Stimulated activated CD4-positive, alpha-beta T cell treated with anti-CD3 and anti-CD28 coated beads, Interleukin-4, amount 100 ng/mL, for 48 hours (primary cell): ENCODE measurements at regions not wholly inside any gene's neighbourhood (a gene's known extent, or its start where the extent isn't known, plus 50 kb on each side); places are given as distances from the start of the nearest gene placed in this dataset.
"Not testable (repeated sequence)": the region's sequence is repeated elsewhere in the genome, so short reads cannot be mapped to it uniquely, and the experiment has no call there.

Experiments used
- DNase-seq, 2 donors: peaks; one replicate each; pipeline ENCODE4 v3.0.0-alpha.2; 2020; ENCODE audit warnings: low read depth in 2 of 2

DNA sequence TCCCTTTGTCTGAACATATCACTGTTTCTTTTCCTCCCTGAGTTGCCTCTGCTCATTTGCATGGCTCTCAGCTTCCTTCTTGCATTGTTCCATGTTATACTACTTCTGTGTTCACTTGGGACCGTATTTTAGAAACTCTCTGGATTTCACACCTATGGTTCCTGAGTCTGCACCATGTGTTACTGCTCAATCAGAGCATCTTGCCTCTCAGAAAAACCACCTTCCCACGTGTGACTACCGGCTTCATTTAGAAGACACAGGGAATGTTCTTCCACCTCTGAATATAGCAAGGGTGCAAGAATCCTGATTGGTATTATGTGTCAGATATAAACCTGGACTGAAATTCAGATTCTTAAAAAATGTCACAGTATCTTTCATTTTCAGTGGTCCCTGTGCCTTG lies 731.2 kb downstream of the TDRD15 start:
- DNase-seq = no peak

DNA sequence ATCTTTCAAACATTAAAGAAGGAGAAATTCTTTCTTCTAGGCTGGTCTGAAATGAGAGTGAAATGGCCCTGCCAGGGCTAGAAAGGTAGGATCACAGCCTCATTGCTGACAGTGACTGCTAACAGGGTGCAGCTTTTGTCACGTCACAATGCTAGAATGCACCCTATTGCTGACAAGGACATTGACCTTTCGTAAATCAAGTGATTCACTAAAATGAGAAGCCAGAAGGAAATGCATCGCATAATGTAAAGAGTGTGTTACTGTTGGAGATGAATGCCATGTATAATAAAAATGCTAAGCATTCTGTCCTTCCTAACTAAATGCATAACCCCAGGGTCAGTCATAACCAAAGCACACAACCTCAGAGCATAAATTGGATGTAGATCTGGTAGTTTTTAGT lies 732.9 kb downstream of the TDRD15 start:
- no peak for DNase-seq

DNA sequence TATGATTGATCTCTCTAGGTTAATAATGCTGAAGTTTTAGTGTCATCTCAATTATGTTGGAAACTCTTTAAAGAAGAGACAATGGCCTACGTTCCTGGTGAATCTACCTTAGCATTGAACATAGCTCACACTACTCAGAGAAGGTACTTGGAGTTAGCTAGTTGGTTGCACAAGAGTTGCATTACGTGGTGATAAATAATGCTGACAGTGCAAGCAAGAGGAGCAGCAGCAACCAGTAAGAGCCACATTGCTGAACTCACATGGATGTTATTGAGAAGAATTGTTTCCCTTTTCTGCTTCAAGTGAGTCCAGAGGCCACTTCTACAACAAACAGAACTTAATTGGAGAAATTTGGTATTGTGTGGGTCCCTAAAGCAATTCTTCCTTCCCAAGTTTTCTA lies 737.1 kb downstream of the TDRD15 start:
- no peak for DNase-seq

DNA sequence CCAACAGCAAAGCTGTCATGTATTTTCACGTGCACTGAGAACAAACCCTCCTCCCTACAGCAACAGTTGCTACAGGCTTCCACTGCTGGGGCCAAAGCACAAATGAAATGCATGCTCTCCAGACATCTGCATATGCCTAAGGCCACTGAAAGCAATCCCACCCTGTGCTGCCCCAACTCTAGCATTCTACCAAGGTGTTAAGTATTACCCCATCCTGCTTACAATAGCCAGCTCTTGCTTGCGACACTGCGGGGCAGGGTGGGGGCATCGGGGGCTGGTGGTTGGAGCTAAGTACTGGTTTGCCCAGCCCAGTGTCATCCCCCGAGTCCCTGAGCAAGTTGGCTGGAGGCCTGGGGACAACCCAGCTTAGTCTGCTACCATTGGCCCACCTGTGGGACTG lies 742.5 kb downstream of the TDRD15 start:
- DNase-seq = no peak

DNA sequence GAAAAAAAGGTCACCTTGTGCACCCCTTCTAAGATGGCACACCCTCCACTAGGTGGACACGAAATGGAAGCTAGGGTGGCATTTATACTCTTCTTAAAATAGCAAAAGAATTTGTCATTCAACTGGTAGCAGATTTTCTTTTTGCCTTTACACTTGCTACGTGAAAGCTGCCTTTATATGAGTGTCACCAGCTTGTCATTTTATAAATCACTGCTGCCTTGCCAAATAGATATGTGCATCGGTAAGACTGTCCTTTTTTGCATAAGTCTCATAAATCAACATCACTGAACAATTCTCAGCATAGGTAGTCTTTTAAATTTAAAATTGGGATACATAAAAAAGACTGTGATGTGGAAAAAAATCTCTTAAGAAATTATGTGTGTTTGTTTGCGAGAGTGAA lies 764.1 kb downstream of the TDRD15 start:
- no peak for DNase-seq

DNA sequence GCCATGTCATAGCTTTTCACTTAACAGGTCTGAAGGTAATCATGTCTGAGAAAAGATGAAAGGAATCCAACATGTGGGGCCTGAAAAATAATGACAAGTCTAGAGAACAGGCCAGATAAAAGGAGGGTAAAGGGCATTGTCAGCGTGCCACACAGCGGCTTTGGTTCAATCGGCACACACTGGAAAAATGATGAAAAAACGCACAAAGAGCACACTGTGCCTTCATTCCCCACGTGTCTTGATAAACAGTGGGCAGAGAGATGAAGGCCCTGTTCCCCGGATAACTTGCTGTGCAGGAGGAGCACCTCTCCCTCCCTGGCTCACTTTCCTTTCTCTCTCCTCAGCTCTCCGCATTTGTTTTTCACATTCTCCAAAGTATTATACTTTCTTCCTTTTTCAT lies 766.3 kb downstream of the TDRD15 start:
- DNase-seq = no peak

DNA sequence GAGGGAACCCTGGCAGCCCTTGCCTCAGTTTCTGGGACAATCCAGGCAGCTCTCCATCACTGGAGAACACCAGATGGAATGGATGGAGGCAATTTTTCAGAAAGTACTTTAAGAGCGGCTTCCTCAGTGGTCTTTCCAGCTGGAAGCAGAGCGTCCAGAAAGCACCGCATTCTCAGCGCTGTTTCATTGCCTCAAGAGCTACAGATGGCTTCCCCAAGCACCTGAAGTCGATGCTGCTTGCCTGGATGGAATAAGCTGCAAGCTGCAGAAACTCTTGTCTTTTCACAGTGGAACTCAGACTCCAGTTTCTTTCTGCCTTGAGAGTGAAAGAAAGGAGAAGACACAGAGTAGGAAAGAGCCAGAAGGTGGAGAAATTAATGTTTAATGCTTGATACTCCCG lies 766.9 kb downstream of the TDRD15 start:
- no peak for DNase-seq

DNA sequence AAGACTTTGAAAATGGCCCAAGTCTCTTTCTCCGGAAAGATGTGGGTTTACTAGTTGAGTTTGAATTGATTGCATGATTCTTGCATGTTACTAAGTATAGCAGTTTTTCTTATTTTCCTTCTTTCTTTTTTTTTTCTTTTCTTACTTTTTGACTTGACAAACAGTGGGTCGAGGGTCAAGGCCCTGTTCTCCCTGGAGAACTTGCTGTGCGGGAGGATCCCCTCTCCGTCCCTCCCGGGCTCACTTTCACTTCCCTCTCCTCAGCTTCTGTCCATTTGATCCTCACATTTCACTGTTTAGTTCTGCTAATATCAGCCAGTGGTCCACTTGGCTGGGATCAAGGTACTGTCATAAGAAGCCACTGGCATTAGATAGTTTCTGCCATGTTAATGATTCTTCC lies 767.4 kb downstream of the TDRD15 start:
- DNase-seq = no peak

DNA sequence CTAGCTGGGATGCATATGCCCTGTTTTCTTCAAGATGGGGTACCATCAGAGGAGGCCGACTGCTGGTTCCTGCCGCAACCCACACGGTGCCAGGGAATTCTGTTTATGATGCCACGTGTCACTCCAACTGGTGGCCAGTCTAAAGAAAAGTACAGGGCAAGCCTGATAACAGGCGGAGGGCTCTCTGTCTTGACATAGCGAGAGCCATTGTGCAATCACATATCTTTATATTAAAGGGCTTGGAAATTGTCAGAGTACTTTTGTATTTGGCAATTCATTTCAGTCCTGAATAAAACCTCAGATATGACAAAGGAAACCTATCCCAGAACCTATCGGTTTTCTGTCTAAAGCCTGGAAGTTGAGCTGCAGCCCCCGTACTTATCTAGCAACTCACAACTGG lies 768.4 kb downstream of the TDRD15 start:
- no peak for DNase-seq

DNA sequence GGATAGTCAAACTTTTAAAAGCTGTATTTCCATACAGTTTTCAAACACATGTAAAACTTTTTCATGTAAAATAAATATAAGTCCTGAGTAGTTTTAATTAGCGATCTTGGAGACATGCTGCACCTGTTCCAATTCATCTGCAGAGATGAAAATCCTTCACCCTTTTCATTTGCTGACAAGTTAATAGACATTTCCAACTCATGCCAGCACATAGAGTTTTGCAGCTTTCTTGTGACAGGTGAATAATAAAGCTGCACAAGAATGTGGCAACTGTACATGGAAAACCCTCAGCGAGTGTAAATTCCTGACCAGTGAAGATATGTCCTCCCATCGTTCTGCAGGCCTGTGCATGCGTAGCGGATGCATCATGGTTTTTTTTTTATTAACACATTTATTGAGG lies 771.4 kb downstream of the TDRD15 start:
- no peak for DNase-seq

DNA sequence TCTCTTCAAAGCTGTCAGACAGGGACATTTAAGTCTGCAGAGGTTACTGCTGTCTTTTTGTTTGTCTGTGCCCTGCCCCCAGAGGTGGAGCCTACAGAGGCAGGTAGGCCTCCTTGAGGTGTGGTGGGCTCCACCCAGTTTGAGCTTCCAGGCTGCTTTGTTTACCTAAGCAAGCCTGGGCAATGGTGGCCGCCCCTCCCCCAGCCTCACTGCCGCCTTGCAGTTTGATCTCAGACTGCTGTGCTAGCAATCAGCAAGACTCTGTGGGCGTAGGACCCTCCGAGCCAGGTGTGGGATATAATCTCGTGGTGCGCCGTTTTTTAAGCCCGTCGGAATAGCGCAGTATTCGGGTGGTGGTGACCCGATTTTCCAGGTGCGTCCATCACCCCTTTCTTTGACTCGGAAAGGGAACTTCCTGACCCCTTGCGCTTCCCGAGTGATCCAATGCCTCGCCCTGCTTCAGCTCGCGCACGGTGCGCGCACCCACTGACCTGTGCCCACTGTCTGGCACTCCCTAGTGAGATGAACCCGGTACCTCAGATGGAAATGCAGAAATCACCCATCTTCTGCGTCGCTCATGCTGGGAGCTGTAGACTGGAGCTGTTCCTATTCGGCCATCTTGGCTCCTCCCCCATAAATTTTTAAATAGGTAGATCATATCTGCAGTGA lies 785.1 kb downstream of the TDRD15 start:
- not testable (repeated sequence) for DNase-seq

DNA sequence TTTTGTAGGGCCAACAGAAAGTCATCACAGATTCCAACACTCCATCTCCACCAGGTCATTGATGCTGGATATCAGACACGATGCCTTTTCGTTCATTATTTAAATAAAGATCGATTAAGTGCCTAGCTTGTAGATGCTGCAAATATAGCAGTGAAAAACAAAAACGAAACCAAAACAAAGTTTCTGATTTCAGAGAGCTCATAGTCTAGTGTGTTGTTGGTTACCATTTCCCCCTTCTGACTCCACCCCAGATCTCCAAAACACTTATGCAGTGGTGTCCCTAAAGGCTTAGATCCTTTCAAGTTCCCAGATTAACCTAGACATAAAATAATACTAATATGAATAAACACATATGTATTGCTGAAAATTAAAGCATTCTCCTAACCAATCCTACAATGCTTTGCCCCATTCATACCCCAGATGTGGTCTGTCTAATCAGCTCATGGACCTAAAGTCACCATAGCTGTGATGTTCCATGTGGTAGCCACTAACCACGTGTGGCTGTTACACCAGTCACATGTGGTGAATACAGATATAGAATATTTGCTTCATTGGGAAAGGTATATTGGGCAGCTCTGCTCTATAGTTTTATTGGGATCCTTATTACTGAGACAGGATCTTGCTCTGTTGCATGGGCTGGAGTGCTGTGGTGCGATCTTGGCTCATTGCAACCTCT lies 787.2 kb downstream of the TDRD15 start:
- no peak for DNase-seq

DNA sequence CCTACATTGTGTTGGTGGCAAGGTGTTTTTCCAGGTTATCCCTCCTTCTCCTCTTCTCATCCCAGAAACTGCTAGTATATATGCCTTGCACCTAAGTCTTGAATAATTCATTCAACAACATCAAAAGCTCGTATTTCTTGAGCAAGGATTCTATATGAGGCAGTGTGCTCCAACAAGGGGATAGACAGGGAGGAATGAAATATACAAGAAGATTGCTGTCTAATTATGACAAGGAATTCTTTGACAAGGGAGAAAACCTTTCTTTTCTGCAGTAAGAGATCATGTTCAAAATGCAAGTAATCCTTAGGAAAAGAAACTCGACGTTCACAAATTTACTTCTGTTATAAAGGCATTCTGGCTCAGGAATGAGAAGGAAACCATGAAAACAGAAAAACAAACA lies 788.6 kb downstream of the TDRD15 start:
- no peak for DNase-seq

DNA sequence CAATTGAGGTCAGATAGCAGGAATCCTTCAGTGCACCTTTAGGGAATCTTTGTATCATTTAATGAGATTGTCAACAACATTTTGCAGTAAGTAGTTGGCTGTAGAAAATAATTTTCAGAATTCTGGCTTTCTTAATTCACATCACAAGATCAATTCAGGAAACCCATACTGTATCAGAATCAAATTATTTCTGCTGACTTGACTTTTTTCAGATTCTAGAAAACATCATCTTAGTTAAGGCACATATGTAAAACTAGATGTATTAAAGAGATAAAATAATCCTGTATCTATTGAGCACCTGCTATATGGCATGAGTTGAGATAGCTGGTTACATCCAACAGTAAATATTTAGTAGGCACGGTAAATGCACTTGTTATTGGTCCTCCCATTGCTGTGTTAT lies 791.4 kb downstream of the TDRD15 start:
- DNase-seq = no peak

DNA sequence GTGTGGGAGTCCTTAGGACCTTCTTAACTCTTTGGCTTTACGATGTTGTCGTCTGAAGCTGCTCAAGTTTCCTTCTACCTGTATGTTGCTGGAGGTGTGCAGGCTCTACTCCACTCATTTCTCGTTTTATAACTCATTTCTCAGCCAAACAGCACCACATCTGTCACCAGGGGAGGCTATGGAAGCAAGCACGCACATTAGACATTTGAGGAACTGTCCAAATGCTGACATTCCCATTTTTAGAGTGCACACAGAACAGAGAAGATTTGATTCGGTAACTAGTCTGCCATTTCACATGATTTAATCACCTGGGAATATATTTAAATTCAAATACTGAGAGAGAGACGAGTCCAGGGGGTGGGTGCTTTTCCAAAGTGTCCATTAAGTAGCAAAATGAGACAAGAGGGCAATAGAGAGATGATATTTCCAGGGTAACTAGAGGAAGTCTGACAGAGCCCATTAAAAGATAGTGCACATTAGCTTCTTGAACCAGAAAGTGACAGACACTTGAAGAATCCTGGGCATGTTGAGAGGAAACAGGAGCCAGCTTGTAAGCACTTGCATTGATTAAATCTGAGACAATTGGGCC lies 793.3 kb downstream of the TDRD15 start:
- DNase-seq = no peak

DNA sequence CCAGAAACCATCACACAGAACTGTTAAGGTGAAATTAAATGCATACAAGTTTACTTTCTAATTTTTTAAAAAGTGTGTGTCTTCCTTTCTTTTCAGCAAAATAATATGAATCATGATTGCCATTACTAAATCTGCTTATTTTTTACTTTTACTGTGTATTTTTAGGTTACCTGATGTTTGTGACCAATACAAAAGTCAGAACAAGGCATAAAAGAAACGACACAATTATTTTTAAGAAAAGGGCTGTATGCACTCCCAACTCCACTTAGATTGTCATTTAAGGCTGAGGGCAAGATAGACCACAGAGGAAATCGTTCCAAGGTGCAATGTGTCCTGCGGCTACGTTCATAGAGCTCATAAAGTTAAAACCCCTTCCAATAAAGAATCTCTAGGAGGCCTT lies 797.0 kb downstream of the TDRD15 start:
- DNase-seq = no peak

DNA sequence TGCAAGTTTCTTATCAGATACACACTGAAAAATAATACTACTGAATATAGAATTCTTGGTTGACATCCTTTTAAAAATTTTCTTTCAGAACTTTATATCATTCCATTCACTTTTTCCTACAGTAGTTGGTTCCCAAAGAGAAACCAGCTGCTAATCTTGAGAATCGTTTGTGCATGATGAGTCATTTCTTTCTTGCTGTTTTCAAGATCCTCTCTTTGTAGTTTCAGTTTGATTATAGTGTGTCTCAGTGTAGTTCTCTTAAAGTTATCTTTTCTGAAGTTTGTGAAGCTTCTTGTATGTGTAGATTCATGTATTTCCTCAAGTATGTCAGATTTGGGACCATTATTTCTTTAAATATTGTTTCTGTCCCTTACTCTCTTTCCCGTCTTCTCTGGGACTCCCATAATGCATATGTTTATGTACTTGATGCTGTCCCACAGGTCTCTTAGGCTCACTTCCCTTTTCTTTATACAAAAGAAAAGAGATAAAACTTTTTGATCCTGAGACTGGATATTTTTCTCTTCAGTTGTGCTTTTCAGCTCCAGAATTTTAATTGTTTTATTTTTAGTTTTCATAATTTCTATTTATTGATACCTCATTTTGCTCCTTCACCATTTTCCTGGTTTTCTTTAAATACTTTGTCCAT lies 801.0 kb downstream of the TDRD15 start:
- DNase-seq = no peak

DNA sequence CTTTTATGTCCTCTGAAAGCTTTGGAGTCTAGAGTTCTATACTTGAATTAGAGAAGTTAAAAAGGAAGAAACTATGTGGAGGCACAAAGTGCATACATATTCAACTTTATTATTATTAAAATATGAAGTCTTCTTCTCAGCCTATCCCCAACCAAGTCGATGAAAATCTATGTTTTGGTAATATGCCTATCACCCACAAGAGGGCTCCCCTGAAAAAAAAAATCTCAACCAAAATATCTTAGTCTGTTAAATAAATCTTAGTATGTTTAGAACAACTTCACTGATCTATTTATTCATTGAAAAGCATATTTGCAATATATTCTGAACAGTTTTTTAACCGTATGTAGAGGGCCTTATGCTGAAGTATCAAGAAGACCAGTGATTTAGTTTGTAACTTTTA lies 804.5 kb downstream of the TDRD15 start:
- no peak for DNase-seq

DNA sequence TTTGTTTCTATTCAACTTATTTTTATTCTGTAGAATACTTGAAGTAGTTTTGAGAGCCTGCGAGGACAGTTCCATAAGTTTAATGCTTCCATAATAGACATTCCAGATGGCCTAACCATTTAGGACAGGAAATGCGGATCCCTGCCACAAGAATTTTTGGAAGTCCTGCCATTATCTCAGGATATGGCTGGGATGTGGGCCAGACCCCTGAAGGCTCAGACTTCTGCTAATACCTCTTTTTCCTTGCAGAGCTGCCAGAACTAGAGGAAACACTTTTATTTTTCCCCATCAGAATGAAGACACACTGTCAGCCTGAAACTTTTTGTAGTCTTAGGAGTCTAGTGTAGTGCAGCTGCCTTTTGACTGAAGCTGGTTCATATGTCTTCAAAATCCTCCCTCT lies 806.5 kb downstream of the TDRD15 start:
- DNase-seq = no peak

DNA sequence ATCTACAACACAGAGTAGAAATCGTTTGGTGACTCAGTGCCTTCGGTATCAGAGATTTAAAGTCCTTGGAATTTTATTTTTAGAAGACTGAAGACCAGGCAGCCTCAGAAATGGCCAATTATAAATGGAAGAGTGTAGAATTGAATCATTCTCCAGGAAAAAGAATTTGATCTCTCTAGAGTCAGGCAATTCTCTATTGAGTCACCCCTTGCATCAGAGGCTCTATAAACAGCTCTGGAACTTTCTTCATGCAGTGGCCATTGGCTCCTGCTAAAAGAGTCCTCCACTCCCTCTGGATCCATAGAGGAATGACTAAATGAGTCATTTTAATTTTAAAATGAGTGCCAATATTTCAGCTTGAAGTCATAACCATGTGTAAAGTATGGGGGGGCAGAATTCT lies 816.2 kb downstream of the TDRD15 start:
- no peak for DNase-seq

DNA sequence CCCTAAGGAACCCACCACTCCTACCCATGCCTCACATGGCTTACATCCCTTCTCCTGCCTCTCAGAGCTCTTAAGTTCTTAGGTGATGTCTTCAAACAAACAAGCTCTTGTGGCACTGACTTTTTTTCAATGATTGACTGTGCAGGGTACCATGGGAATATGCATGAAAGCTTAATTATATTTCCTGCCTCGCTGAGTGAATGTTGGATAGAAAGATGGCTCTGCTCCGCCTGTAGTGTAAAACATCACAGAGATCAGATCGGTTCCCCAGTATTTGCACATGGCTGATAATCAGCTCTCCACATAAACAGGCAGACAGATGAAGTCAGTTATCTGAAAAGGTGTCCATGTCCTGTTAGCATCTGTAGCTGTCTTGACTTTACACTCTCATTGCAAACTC lies 820.8 kb downstream of the TDRD15 start:
- DNase-seq = no peak

DNA sequence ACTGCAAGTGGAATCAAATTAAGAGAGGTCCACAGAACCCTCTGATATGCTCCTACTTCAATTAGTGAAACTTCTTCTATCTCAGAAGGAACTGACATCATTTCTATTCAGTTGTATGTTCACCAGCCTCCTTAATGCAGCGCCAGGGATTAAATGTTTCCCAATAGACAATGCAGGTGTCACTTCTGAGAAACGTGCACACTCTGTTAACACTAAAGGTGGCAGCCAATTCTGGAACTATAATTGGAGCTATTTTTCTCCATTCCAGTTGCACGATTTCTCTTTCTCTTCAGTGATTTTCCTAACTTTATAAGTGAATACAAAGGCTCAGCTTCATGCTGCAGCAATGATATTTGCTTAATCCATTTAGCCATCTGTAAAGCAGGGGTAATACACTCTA lies 821.9 kb downstream of the TDRD15 start:
- DNase-seq = no peak

DNA sequence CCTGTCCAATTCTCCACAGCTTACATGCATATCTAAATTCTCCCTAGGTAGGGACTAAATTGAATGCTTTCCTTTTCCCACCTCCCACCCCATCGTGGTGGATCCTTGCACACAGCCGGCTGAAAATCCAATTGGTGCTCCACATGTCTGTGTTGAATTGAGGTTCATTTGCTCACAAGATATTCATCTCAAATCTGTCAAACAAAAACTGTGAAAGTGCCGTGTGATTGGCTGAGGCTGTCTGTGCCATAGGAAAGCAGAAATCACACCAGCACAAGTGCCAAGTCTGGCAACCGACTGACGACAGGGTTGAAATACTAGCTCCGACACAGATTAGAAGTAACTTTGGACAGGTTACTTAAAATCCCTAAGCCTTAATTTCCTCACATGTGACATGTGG lies 823.3 kb downstream of the TDRD15 start:
- no peak for DNase-seq
